ENCODE measurements at regions not wholly inside any gene's neighbourhood (a gene's known extent, or its start where the extent isn't known, plus 50 kb on each side); places are given as distances from the start of the nearest gene placed in this dataset.

DNA sequence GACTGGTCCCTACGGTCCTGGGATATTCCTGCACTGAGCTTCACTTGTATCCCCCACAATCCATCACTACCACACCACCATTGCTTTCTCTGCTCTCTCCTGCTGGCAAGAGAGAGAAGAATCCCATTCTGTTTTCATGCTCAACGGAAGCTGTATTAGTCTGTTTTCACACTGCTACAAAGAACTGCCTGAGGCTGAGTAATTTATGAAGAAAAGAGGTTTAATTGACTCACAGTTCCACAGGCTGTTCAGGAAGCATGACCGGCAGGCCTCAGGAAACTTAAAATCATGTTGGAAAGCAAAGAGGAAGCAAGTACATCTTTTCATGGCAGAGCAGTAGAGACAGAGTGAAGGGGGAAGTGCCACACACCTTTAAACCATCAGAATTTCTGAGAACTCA is 260.4 kb upstream of the LYZL1 start:
- no peak overlapping the region for H3K27ac Mint-ChIP-seq
- TF ChIP-seq CTCF (IDR thresholded peaks at IDR 0.05), result no peak
- H3K36me3 Mint-ChIP-seq (ENCODE audit: low read depth), result no peaks in the 10 kb centered on the region
- H3K4me3 Mint-ChIP-seq, result no peak overlapping the region
- no peak for DNase-seq
- 0 out of 2 replicates have a peak, but pooled peaks cover 5% of the 10 kb centered on the region for H3K4me1 Mint-ChIP-seq (ENCODE audit: low read depth)
- no peaks in the 10 kb centered on the region for H3K9me3 Mint-ChIP-seq
- H3K27me3 Mint-ChIP-seq (ENCODE audit: insufficient read depth), result peaks cover 11% of the 10 kb centered on the region

DNA sequence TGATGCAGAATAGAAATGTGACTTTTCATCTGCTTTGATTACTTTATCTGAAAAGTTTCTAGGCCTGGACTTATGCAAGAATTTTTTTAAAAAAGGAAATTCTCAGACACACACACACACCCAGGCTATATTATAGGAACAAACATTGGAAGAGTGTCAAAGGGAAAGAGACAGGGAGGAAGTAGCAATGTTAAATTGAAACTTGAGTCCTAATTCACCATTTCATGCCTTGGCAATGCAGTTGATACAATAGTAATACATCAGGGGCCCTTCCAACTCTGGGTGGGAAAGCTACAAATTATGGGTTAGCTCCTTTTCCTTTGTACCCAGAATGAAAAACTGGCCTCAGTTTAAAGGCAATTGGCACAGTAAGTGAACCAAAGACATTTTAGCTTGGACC is 258.0 kb upstream of the LYZL1 start:
- Mint-ChIP-seq H3K27ac (no peak overlapping the region), H3K27me3 (ENCODE audit: insufficient read depth) (peaks cover 11% of the 10 kb centered on the region; the same call in 1 of the 2 replicates), H3K36me3 (ENCODE audit: low read depth) (no peaks in the 10 kb centered on the region), H3K4me3 (no peak overlapping the region), H3K9me3 (no peaks in the 10 kb centered on the region), H3K4me1 (ENCODE audit: low read depth) (no peaks in the 10 kb centered on the region)
- no peak for TF ChIP-seq CTCF (IDR thresholded peaks at IDR 0.05)
- DNase-seq, result no peak

GRCh38 chr10:29032169-29032568 is 256.7 kb upstream of the LYZL1 start:
- Mint-ChIP-seq H3K4me1 (ENCODE audit: low read depth) (no peaks in the 10 kb centered on the region), H3K27me3 (ENCODE audit: insufficient read depth) (peaks cover 7% of the 10 kb centered on the region), H3K4me3 (no peak overlapping the region), H3K36me3 (ENCODE audit: low read depth) (no peaks in the 10 kb centered on the region), H3K27ac (no peak overlapping the region), H3K9me3 (no peaks in the 10 kb centered on the region)
- TF ChIP-seq CTCF (IDR thresholded peaks at IDR 0.05), result no peak
- no peak for DNase-seq

- Mint-ChIP-seq H3K4me3 (no peak overlapping the region), H3K9me3 (no peaks in the 10 kb centered on the region), H3K4me1 (ENCODE audit: low read depth) (no peaks in the 10 kb centered on the region), H3K27me3 (ENCODE audit: insufficient read depth) (peaks cover 6% of the 10 kb centered on the region), H3K36me3 (ENCODE audit: low read depth) (no peaks in the 10 kb centered on the region), H3K27ac (no peak overlapping the region)
- DNase-seq, result no peak
- no peak for TF ChIP-seq CTCF (IDR thresholded peaks at IDR 0.05)
Measured at GRCh38 chr10:29033311-29033940, 255.4 kb upstream of the LYZL1 start.

DNA sequence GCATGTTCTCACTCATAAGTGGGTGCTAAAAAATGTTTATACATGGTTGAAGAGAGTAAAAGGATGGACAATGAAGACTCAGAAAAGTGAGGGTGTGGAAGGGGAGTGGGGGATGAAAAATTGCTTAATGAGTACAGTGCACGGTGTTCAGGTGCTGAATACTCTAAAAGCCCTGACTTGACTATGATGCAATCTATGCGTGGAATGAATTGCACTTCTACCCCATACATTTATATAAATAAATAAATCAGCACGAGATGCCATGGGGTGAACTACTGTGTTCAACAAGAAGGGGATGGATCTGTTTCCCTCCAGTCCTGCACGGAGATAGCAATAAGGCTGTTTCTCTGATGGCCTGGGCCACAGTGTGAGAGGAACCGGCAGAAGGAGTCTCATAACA is 254.3 kb upstream of the LYZL1 start:
- peaks cover 6% of the 10 kb centered on the region for H3K27me3 Mint-ChIP-seq (ENCODE audit: insufficient read depth)
- no peak overlapping the region for H3K4me3 Mint-ChIP-seq
- no peak overlapping the region for H3K27ac Mint-ChIP-seq
- peaks cover 8% of the 10 kb centered on the region for H3K4me1 Mint-ChIP-seq (ENCODE audit: low read depth)
- no peak for DNase-seq
- H3K36me3 Mint-ChIP-seq (ENCODE audit: low read depth), result no peaks in the 10 kb centered on the region
- TF ChIP-seq CTCF (IDR thresholded peaks at IDR 0.05), result no peak
- no peaks in the 10 kb centered on the region for H3K9me3 Mint-ChIP-seq

DNA sequence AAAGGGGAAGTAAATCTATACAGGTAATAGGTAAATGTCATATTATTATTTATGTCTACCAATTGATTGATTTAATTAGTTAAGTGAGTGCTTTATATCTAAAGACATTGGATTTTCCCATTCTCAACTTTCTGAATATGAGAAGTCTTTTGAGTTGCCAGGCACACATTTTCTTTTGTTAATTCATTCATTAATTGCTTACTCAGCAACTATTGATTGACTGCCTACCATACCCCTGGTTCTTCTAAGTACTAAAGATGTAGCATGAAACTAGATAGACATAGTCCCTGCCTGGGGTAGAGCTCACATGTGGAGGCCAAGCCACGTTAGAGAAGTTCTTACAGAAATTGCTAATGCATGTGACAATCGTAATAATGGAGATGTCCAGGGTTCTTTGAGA is 253.1 kb upstream of the LYZL1 start:
- peaks cover 6% of the 10 kb centered on the region for H3K27me3 Mint-ChIP-seq (ENCODE audit: insufficient read depth)
- no peak for DNase-seq
- H3K36me3 Mint-ChIP-seq (ENCODE audit: low read depth), result no peaks in the 10 kb centered on the region
- H3K9me3 Mint-ChIP-seq, result no peaks in the 10 kb centered on the region
- H3K4me1 Mint-ChIP-seq (ENCODE audit: low read depth), result peaks cover 19% of the 10 kb centered on the region
- no peak overlapping the region for H3K4me3 Mint-ChIP-seq
- no peak for TF ChIP-seq CTCF (IDR thresholded peaks at IDR 0.05)
- no peak overlapping the region for H3K27ac Mint-ChIP-seq

All from HFFc6 (cell line).